ENCODE measurements at regions not wholly inside any gene's neighbourhood (a gene's known extent, or its start where the extent isn't known, plus 50 kb on each side); places are given as distances from the start of the nearest gene placed in this dataset.

DNA sequence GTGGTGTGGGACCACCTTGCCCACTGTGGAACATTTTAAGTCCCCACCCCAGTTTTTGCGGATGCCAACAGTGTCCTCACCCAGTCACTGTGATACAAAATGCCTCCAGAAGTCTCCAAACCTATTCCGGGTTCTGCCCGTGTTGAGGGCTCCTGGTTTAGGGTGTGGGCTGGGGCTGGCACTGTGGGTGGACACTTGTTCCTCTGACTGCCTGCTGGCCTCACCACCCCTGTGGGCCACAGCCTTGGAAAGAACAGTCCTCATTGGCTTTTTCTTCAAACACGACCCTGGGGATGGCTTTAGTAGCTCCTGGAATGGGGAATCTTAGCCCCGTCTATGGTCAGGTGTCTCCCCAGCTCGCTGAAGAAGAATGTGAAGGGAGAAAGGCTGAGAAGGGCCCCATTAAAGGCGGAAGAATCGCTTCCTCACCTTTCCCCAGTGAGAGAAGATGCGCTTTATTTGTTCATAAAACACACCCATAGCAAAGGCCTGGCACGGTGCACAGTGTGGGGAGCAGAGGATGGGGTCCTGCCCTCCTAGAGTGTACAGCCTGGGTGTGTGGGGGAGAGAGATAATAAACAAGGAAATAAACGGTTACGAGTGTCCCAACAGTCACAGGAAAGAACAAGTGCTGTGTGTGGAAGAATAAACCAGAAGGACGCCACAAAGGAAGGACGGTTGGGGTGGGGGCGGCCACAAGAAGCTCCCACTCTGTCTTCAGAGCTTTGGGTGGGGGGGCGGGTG is 56.3 kb upstream of the SLC22A11 start:
- TF ChIP-seq, protein P1, sequence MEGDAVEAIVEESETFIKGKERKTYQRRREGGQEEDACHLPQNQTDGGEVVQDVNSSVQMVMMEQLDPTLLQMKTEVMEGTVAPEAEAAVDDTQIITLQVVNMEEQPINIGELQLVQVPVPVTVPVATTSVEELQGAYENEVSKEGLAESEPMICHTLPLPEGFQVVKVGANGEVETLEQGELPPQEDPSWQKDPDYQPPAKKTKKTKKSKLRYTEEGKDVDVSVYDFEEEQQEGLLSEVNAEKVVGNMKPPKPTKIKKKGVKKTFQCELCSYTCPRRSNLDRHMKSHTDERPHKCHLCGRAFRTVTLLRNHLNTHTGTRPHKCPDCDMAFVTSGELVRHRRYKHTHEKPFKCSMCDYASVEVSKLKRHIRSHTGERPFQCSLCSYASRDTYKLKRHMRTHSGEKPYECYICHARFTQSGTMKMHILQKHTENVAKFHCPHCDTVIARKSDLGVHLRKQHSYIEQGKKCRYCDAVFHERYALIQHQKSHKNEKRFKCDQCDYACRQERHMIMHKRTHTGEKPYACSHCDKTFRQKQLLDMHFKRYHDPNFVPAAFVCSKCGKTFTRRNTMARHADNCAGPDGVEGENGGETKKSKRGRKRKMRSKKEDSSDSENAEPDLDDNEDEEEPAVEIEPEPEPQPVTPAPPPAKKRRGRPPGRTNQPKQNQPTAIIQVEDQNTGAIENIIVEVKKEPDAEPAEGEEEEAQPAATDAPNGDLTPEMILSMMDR (IDR thresholded peaks at IDR 0.05; ENCODE audit: poor library complexity, severe bottlenecking): no peak
- Histone ChIP-seq H3K4me3 (ENCODE audit: severe bottlenecking) (no peak overlapping the region), H3K27ac (ENCODE audit: poor library complexity, severe bottlenecking) (no peak overlapping the region), H3K9me3 (ENCODE audit: severe bottlenecking) (no peaks in the 10 kb centered on the region), H3K36me3 (ENCODE audit: low read depth) (no peaks in the 10 kb centered on the region), H3K27me3 (ENCODE audit: insufficient read depth, poor library complexity, severe bottlenecking) (peaks cover under 1% of the 10 kb centered on the region), H3K4me1 (ENCODE audit: insufficient read depth, poor library complexity, severe bottlenecking) (peaks cover 8% of the 10 kb centered on the region)
- peak; percentile 40; the same call in 2 of the 3 replicates for ATAC-seq (ENCODE audit: low read depth)
- DNase-seq (ENCODE audit: low spot score): no peak

DNA sequence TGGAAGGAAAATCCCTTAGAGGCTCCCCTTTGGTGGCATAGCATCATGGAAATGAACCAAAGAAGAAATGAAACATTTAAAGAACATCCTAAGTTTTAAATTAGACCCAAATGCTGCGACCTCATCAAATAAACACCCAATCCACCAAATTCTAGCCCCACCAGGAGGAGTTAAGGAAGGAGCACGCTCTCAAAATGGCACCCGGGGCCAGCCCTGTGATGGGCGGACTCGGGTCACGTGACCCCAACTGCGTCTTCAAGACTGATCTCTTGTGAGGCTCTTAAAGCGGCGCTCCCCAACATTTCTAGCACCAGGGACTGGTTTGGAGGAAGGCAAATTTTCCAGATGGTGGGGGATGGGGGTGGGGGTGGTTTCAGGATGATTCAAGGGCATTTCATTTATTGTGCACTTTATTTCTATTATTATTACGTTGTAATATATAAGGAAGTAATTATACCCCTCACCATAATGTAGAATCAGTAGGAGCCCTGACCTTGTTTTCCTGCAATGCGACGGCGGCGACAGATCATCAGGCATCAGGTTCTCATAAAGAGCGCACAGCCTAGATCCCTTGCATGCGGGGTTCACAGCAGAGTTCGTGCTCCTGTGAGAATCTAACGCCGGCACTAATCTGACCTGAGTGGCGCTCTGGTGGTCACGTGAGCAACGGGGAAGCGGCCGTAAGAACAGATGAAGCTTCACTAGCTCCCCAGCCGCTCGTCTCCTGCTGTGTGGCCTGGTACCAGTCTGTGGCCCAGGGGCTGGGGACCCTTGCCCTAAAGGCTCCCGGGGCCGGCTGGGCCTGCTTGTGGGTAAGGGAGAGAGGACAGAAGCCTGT is 55.3 kb upstream of the SLC22A11 start:
- Histone ChIP-seq H3K36me3 (ENCODE audit: low read depth) (no peaks in the 10 kb centered on the region), H3K9me3 (ENCODE audit: severe bottlenecking) (no peaks in the 10 kb centered on the region), H3K4me1 (ENCODE audit: insufficient read depth, poor library complexity, severe bottlenecking) (peaks cover 8% of the 10 kb centered on the region), H3K27me3 (ENCODE audit: insufficient read depth, poor library complexity, severe bottlenecking) (no peaks in the 10 kb centered on the region), H3K4me3 (ENCODE audit: severe bottlenecking) (no peak overlapping the region), H3K27ac (ENCODE audit: poor library complexity, severe bottlenecking) (no peak overlapping the region)
- TF ChIP-seq, protein P1 (IDR thresholded peaks at IDR 0.05; ENCODE audit: poor library complexity, severe bottlenecking): no peak
- ATAC-seq (ENCODE audit: low read depth): no peak
- DNase-seq (ENCODE audit: low spot score): no peak

DNA sequence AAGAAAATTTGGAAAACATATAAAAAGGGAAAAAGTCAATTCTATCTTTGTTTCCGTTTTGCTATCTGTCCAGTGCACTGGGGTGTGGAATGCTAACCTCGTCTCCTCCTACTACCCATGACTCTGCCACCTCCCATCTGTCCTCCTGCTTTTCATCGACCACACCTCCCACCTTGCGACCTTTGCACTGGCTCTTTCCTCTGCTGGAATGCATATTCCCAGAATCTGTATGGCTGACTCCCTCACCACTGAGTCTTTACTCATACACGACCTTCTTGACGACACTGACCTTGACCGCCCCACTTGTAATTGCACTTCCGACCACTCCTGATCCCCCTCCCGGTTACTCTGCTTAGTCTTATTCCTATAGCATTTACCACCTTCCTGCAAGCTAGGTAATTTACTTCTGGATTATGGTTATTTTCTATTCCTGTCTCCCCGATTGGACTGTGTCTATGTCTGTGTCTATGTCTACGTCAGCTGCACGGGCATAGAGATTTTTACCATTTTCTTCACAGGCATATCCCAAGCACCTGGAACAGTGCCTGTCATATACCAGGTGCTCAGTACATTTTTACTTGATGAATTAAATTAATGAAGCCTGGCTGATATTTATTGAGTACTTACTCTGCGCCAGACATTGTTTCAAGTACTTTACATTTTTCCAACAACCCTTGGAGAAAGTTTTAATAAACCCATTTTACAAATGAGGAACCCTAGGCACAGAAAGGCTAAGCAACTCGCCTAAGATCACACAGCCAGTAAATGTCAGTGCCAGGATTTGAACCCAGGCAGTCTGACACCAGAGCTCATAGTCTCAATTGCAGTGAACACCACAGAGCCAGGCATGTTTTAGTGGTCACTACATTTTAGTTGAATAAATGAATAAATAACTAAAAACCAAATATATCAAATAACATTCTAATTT is 54.0 kb upstream of the SLC22A11 start:
- ATAC-seq (ENCODE audit: low read depth): no peak
- no peak overlapping the region for H3K4me3 ChIP-seq (ENCODE audit: severe bottlenecking)

DNA sequence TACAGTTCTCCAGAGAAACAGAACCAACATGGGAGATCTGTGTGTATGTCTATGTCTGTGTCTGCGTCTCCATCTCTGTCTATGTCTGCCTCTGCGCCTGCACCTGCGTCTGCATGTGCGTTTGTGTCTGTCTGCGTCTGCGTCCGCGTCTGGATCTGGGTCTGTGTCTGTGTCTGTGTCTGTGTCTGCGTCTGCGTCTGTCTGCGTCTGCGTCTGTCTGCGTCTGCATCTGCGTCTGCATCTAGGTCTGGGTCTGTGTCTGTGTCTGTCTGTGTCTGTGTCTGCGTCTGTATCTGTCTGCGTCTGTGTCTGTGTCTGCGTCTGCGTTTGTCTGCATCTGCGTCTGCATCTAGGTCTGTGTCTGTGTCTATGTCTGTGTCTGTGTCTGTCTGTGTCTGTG is 53.1 kb upstream of the SLC22A11 start:
- no peaks in the 10 kb centered on the region for H3K27me3 ChIP-seq (ENCODE audit: insufficient read depth, poor library complexity, severe bottlenecking)
- H3K4me1 ChIP-seq (ENCODE audit: insufficient read depth, poor library complexity, severe bottlenecking): peaks cover 8% of the 10 kb centered on the region
- H3K9me3 ChIP-seq (ENCODE audit: severe bottlenecking): no peaks in the 10 kb centered on the region
- DNase-seq (ENCODE audit: low spot score): no peak
- TF ChIP-seq, protein P1 (IDR thresholded peaks at IDR 0.05; ENCODE audit: poor library complexity, severe bottlenecking): no peak
- H3K4me3 ChIP-seq (ENCODE audit: severe bottlenecking): no peak overlapping the region
- no peak overlapping the region for H3K27ac ChIP-seq (ENCODE audit: poor library complexity, severe bottlenecking)
- H3K36me3 ChIP-seq (ENCODE audit: low read depth): no peaks in the 10 kb centered on the region
- ATAC-seq (ENCODE audit: low read depth): no peak

More for the DNA sequence above, 54.0 kb upstream of the SLC22A11 start:
- no peaks in the 10 kb centered on the region for H3K36me3 ChIP-seq (ENCODE audit: low read depth)
- H3K9me3 ChIP-seq (ENCODE audit: severe bottlenecking): no peaks in the 10 kb centered on the region
- TF ChIP-seq, protein P1 (IDR thresholded peaks at IDR 0.05; ENCODE audit: poor library complexity, severe bottlenecking): no peak
- H3K4me1 ChIP-seq (ENCODE audit: insufficient read depth, poor library complexity, severe bottlenecking): peaks cover 8% of the 10 kb centered on the region
- DNase-seq (ENCODE audit: low spot score): no peak
- H3K27me3 ChIP-seq (ENCODE audit: insufficient read depth, poor library complexity, severe bottlenecking): no peaks in the 10 kb centered on the region
- no peak overlapping the region for H3K27ac ChIP-seq (ENCODE audit: poor library complexity, severe bottlenecking)

All from RWPE2 (cell line).